SK-N-MC (cell line): ENCODE measurements at regions not wholly inside any gene's neighbourhood (a gene's known extent, or its start where the extent isn't known, plus 50 kb on each side); places are given as distances from the start of the nearest gene placed in this dataset.

Experiments
- EZH2 ChIP-seq: fragments of 200-600 bp; sonication (generic); IDR thresholded peaks from one replicate; pipeline ENCODE4 v1.6.1; 2017; ENCODE audit warnings: antibody characterized with exemption
- FOXP2 ChIP-seq: optimal IDR thresholded peaks from 2 replicates; pipeline ENCODE3; 2011; ENCODE audit warnings: mild to moderate bottlenecking, moderate library complexity; ENCODE audit not compliant: insufficient read depth; ENCODE audit errors: extremely low read length, control extremely low read depth
- POLR2AphosphoS5 ChIP-seq: IDR thresholded peaks from 2 replicates; pipeline ENCODE4 v1.6.1; 2012; ENCODE audit warnings: mild to moderate bottlenecking, low read depth, low read length, borderline replicate concordance

- TF ChIP-seq POLR2AphosphoS5 (no peak), EZH2 (no peak), FOXP2 (no peak)
These were observed 501.1 kb upstream of the NRP1 start for GRCh38 chr10:33835556-33835955.
